GM12874 (cell line): ENCODE measurements at regions not wholly inside any gene's neighbourhood (a gene's known extent, or its start where the extent isn't known, plus 50 kb on each side); places are given as distances from the start of the nearest gene placed in this dataset.

Source experiments
- TF ChIP-seq, protein P1 (sequence below): IDR thresholded peaks from 2 replicates; pipeline ENCODE4 v1.5.1; 2011; ENCODE audit warnings: low read depth, mild to moderate bottlenecking, control low read depth, low read length, moderate library complexity; ENCODE audit not compliant: insufficient read depth

DNA sequence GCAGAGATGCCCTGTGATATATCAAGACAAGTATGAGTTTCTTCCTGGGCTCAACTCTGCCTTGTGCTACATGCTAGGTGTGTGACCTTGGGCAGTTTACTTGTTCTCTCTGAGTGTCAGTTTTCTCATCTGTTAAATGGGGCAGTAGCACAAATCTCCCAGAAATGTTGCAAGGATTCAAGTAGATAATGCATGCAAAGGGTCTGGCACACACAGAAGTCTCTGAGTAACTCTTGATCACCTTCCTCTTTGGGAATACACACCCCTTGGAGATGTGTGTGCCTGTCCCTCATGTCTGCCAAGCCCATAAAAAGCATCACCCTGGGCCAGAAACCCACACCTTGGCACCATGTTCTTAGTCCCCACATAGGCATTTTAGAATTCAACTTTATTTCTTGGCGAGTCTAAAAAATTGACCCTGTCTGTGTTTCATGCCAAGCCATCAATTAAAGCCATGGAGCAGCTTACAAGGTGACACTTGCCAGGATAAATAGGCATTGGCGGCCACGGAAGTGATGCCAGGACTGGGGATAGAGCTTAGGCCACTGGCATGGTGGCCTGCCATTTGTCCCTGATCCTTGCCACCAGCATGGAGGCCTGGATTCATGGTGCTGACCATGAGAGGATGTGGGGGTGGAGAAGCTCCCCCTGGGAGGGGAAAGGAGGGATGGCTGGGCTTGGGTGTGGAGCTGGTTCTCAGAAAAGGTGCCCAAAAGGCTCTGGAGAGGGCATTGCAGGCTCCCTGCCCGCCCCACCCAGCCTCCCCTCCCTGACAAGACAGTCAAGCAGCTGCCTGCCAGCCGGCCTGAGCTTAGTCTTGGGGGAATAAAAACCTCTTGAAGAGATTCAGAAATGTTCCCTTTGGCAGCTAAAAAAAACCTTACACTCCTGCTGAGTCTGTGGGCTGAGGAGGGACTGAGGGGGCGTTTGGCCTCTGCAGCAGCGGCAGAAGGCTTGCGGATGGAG is 118.0 kb upstream of the IPO9 start:
- TF ChIP-seq, protein P1, sequence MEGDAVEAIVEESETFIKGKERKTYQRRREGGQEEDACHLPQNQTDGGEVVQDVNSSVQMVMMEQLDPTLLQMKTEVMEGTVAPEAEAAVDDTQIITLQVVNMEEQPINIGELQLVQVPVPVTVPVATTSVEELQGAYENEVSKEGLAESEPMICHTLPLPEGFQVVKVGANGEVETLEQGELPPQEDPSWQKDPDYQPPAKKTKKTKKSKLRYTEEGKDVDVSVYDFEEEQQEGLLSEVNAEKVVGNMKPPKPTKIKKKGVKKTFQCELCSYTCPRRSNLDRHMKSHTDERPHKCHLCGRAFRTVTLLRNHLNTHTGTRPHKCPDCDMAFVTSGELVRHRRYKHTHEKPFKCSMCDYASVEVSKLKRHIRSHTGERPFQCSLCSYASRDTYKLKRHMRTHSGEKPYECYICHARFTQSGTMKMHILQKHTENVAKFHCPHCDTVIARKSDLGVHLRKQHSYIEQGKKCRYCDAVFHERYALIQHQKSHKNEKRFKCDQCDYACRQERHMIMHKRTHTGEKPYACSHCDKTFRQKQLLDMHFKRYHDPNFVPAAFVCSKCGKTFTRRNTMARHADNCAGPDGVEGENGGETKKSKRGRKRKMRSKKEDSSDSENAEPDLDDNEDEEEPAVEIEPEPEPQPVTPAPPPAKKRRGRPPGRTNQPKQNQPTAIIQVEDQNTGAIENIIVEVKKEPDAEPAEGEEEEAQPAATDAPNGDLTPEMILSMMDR = no peak

DNA sequence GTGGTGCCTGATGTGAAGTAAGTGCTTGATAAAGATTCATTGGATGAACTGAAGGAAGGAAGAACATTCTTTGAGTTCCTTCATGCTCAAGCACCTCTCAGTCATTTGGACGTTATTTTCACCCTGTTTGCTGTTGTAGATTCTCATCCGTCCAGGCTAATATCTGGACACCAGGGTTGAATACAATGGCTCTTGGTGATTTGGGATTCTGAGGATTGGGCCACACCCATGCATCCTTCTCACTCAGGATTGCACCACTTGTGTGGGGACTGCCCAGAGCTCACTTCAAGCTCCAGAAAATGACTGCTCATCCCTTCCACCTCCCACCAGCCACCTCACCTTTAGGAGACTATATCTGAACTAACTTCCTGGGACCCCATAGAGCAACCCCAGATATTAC is 117.1 kb upstream of the IPO9 start:
- TF ChIP-seq, protein P1 = no peak

GRCh38 chr1:201712387-201713085 is 116.4 kb upstream of the IPO9 start:
- TF ChIP-seq, protein P1 = no peak

DNA sequence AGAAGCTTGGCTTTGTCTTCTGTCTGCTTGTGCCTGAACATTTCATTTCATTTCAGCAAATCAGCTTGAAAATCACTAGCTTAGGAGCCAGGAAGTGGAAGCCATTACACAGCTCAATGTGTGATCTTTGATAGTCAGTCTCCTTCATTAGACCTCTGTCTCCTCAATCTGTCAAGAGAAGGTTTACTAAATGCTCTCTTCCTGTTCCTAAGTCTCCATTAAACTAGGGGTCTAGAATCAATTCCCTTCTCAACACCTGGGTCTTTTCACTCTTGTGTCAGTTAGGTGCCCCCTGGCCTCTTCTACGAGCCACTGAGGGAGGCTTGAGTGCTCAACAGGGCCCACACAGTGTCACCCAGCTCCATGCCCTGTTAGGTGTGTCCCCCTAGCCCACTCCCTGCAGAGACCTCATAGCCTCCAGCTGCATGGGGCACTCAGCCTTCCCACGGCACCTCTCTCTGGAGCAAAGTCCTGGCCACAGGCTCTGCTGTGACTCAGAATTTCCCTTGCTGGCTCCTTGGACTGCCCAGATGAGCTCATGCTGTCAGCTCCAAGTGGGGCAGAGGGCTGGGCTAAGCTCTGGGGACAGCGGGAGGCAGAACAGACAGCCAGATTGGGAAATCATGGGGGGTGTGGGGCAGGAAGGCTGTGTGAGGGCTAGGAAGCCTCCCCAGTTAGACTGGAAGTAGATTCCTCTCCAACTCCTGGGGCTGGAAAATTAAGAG is 115.7 kb upstream of the IPO9 start:
- TF ChIP-seq, protein P1 = no peak

GRCh38 chr1:201714542-201715329 is 114.2 kb upstream of the IPO9 start:
- TF ChIP-seq, protein P1 = no peak

DNA sequence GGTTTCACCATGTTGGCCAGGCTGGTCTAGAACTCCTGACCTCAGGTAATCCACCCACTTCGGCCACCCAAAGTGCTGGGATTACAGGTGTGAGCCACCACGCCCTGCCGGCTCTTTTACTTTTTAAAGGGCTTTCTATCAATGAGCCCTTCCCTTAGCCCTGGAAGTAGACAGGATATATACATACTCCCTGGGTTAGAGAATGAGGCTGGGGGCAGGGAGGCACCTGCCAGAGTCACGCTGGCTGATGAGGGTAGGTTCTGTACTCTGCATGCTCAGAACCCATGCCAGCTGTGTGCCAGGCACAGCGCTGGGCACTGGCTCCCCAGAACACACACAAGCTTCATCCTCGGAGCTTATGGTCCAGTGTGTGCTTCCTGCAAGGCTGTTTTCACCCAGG is 113.6 kb upstream of the IPO9 start:
- TF ChIP-seq, protein P1 = no peak
